Astrocyte of the cerebellum (primary cell): ENCODE measurements at regions not wholly inside any gene's neighbourhood (a gene's known extent, or its start where the extent isn't known, plus 50 kb on each side); places are given as distances from the start of the nearest gene placed in this dataset.

Experiments used
- DNase-seq: peaks from one replicate; pipeline ENCODE4 v3.0.0-alpha.2; 2011; ENCODE audit warnings: low read depth
- H3K4me3 ChIP-seq: 2 replicates; pipeline ENCODE4 v1.5.1; 2011; ENCODE audit warnings: mild to moderate bottlenecking, low read depth, low read length, moderate library complexity
- CTCF ChIP-seq: IDR thresholded peaks from 2 replicates; pipeline ENCODE4 v1.5.1; 2012; ENCODE audit warnings: low read length, low read depth, moderate library complexity, mild to moderate bottlenecking; ENCODE audit errors: missing control alignments
- in situ Hi-C: cut with HindIII; loops from 2 replicates; pipeline ENCODE4 v1.10.0; 2017; ENCODE audit warnings: low sequenced_read_pairs

DNA sequence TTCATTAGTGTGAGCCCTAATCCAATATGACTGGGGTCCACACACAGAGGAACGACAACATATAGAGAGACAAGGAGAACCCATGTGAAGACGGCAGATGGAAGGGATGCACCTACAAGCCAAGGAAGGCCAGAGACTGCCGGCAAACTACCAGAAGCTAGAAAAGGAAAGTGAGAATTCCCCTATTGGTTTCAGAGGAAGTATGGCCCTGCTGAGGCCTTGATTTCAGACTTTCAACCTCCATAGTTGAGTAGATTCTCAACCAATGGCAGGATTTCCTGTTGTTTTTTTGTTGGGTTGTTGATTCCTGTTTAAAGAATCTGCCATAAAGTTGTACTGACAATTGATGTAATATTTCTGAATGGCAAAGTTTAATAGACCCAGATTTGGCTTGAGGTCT, 241.5 kb downstream of the SATB2 start:
- H3K4me3 ChIP-seq, result no peak overlapping the region
- no peak for DNase-seq
- in situ Hi-C loops, result no loop called here
- no peak for TF ChIP-seq CTCF

- H3K4me3 ChIP-seq, result no peak overlapping the region
- in situ Hi-C loops, result no loop called here
- no peak for DNase-seq
- TF ChIP-seq CTCF, result no peak
Observed at GRCh38 chr2:199207011-199207410, 250.7 kb downstream of the SATB2 start.

- no peak for DNase-seq
- H3K4me3 ChIP-seq, result no peak overlapping the region
- in situ Hi-C loops, result no loop called here
- TF ChIP-seq CTCF, result no peak
Observed at GRCh38 chr2:199206536-199206935, 251.2 kb downstream of the SATB2 start.

DNA sequence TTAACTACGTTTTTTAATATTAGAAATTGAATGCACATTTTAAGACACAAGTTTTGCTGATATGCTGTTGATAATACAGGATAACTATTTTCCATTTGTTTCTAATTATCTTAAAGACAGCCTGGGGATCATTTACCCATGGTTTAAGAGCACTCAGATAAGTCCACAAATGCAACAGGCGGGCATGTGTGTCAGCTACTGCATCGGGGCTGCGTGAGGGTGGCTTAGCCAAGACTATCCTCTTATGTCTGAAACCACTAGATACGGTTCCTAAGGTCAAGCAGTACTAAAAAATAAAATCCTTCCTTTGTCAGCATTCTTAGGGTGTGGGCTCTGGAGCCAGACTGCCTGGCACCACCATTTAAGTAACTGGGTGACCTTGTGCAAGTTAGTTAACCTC, 254.8 kb downstream of the SATB2 start:
- TF ChIP-seq CTCF, result no peak
- DNase-seq, result no peak
- in situ Hi-C loops, result no loop called here
- no peak overlapping the region for H3K4me3 ChIP-seq

GRCh38 chr2:199201539-199201938, 256.2 kb downstream of the SATB2 start:
- in situ Hi-C loops, result no loop called here
- no peak for DNase-seq
- no peak for TF ChIP-seq CTCF
- no peak overlapping the region for H3K4me3 ChIP-seq

GRCh38 chr2:199199797-199200196, 257.9 kb downstream of the SATB2 start:
- in situ Hi-C loops, result no loop called here
- H3K4me3 ChIP-seq, result no peak overlapping the region
- TF ChIP-seq CTCF, result no peak
- DNase-seq, result no peak

GRCh38 chr2:199197448-199197847, 260.3 kb downstream of the SATB2 start:
- no peak overlapping the region for H3K4me3 ChIP-seq
- in situ Hi-C loops, result no loop called here
- no peak for TF ChIP-seq CTCF
- DNase-seq, result no peak
